GM12878 (cell line): ENCODE measurements at regions not wholly inside any gene's neighbourhood (a gene's known extent, or its start where the extent isn't known, plus 50 kb on each side); places are given as distances from the start of the nearest gene placed in this dataset.

Experiments used
- ATAC-seq: fragments of 200-7000 bp; cut with Tn5 transposase; 3 replicates; pipeline ENCODE4 v1.9.1; 2020; ENCODE audit warnings: mild to moderate bottlenecking, moderate library complexity
- BruUV-seq: library from RNA; stranded (reverse); fragments of 400-500 nt; replicated peaks from 2 replicates; lab custom pipeline; 2021; lab: Mats Ljungman, UMichigan
- CTCF ChIA-PET: fragments of 300-600 bp; sonication (Branson Sonifier 250); formaldehyde crosslinking; extraction: SDS; loops from one replicate; lab custom pipeline; 2021; ENCODE audit warnings: inconsistent platforms; lab: Yijun Ruan, JAX
- POLR2A ChIA-PET: fragments of 350-600 bp; formaldehyde crosslinking; extraction: SDS; loops from one replicate; lab custom pipeline; 2021; ENCODE audit warnings: inconsistent platforms; lab: Charles Lee
- RAD21 ChIA-PET: fragments of 300-600 bp; sonication (Branson Sonifier 250); formaldehyde crosslinking; loops from one replicate; lab custom pipeline; 2023; ENCODE audit warnings: antibody characterized with exemption; ENCODE audit not compliant: unreplicated experiment; lab: Charles Lee
- SMC1A ChIA-PET: fragments of 300-600 bp; sonication (Branson Sonifier 250); formaldehyde crosslinking; loops from one replicate; lab custom pipeline; 2023; ENCODE audit not compliant: unreplicated experiment, uncharacterized antibody; lab: Charles Lee
- DNase-seq: peaks from one replicate; pipeline ENCODE4 v3.0.0-alpha.2; 2011; ENCODE audit warnings: low read depth, low spot score
- FAIRE-seq: peaks from 3 replicates; lab custom pipeline; 2011; peaks lifted over from hg19 to GRCh38; lab: Jason Lieb, UNC
- H2AFZ ChIP-seq: 2 replicates; pipeline ENCODE4 v1.6.0; 2011; ENCODE audit warnings: low read depth, low read length, control low read depth; ENCODE audit not compliant: control insufficient read depth
- H3K27ac ChIP-seq: 2 replicates; pipeline ENCODE4 v1.5.1; 2011; ENCODE audit warnings: control low read depth; ENCODE audit not compliant: control insufficient read depth, insufficient read depth
- H3K27me3 ChIP-seq, 2 experiments: replicated peaks in 1 of 2; 2 replicates each; pipeline versions ENCODE4 v1.6.0 to v1.6.1; 2011; ENCODE audit warnings: low read length in 1 of 2; ENCODE audit not compliant: control insufficient read depth in 2 of 2, insufficient read depth in 2 of 2
- H3K36me3 ChIP-seq, 2 experiments: 2 replicates each; pipeline ENCODE4 v1.5.1; 2011; ENCODE audit warnings: low read length in 1 of 2; ENCODE audit not compliant: control insufficient read depth in 2 of 2, insufficient read depth in 2 of 2
- H3K4me1 ChIP-seq: 2 replicates; pipeline ENCODE4 v1.6.1; 2011; ENCODE audit warnings: mild to moderate bottlenecking, low read length, moderate library complexity, mixed read lengths; ENCODE audit not compliant: control insufficient read depth, insufficient read depth
- H3K4me2 ChIP-seq: 2 replicates; pipeline ENCODE4 v1.6.0; 2011; ENCODE audit warnings: control low read depth; ENCODE audit not compliant: control insufficient read depth, insufficient read depth
- H3K4me3 ChIP-seq: fragments of 200-600 bp; sonication (generic); 2 replicates; pipeline ENCODE4 v1.5.1; 2016
- H3K79me2 ChIP-seq: 2 replicates; pipeline ENCODE4 v1.6.0; 2011; ENCODE audit warnings: low read length; ENCODE audit not compliant: control insufficient read depth, insufficient read depth
- H3K9ac ChIP-seq: 2 replicates; pipeline ENCODE4 v1.8.0; 2011; ENCODE audit warnings: low read length, control low read depth, mixed read lengths; ENCODE audit not compliant: control insufficient read depth, insufficient read depth
- H3K9me3 ChIP-seq: replicated peaks from 3 replicates; pipeline ENCODE4 v1.5.1; 2011; ENCODE audit warnings: mild to moderate bottlenecking, low read length; ENCODE audit not compliant: control insufficient read depth, insufficient read depth
- H4K20me1 ChIP-seq: 2 replicates; pipeline ENCODE4 v1.6.0; 2011; ENCODE audit not compliant: control insufficient read depth, insufficient read depth
- CEBPZ ChIP-seq: fragments of 150-350 bp; IDR thresholded peaks from 2 replicates; pipeline ENCODE4 v1.6.1; 2016; ENCODE audit warnings: low read depth, low read length
- CHD1 ChIP-seq: IDR thresholded peaks from 2 replicates; pipeline ENCODE4 v1.6.1; 2012; ENCODE audit warnings: low read depth, low read length, improper control_type of control experiment
- CHD2 ChIP-seq: IDR thresholded peaks from 2 replicates; pipeline ENCODE4 v1.6.1; 2011; ENCODE audit warnings: low read depth, low read length, improper control_type of control experiment, borderline replicate concordance
- CUX1 ChIP-seq: IDR thresholded peaks from 2 replicates; pipeline ENCODE4 v1.6.1; 2012; ENCODE audit warnings: improper control_type of control experiment, low read depth, low read length; ENCODE audit not compliant: insufficient replicate concordance
- ELK1 ChIP-seq: IDR thresholded peaks from 2 replicates; pipeline ENCODE4 v1.6.1; 2012; ENCODE audit warnings: low read depth, low read length, improper control_type of control experiment
- LARP7 ChIP-seq: fragments of 450-650 bp; IDR thresholded peaks from 2 replicates; pipeline ENCODE4 v1.6.1; 2017; ENCODE audit warnings: mild to moderate bottlenecking
- NR2C1 ChIP-seq: fragments of 450-650 bp; IDR thresholded peaks from 2 replicates; pipeline ENCODE4 v1.6.1; 2017; ENCODE audit warnings: antibody characterized with exemption, mild to moderate bottlenecking, moderate library complexity
- PML ChIP-seq: IDR thresholded peaks from 2 replicates; pipeline ENCODE4 v1.6.1; 2012; ENCODE audit warnings: low read length, inconsistent platforms
- SRF ChIP-seq, 2 experiments: IDR thresholded peaks; 2 replicates each; pipeline ENCODE4 v1.6.1; 2011; ENCODE audit warnings: low read depth in 2 of 2, low read length in 2 of 2, mild to moderate bottlenecking in 1 of 2, moderate library complexity in 1 of 2
- ZNF274 ChIP-seq: IDR thresholded peaks from one replicate; pipeline ENCODE4 v1.8.0; 2011; ENCODE audit not compliant: insufficient read length, insufficient read depth
- WGBS: methylation state at CpG from one replicate; pipeline ENCODE4 v1.1.6; 2016; ENCODE audit warnings: low lambda C conversion rate; ENCODE audit not compliant: insufficient replicate concordance, insufficient coverage; ENCODE audit errors: missing lambda C conversion rate; 5-methylcytosine and 5-hydroxymethylcytosine counted together
- in situ Hi-C: fragments of 300-500 bp; cut with MboI; formaldehyde crosslinking; loops from 9 replicates; pipeline ENCODE4 v1.14.3; 2018; ENCODE audit warnings: mixed read lengths
- intact Hi-C: fragments of 100-400 bp; cut with micrococcal nuclease; formaldehyde crosslinking; loops from one replicate; pipeline ENCODE4 v1.14.2; 2022; ENCODE audit not compliant: unreplicated experiment
- TF ChIP-seq, protein P1 (sequence below): IDR thresholded peaks from 2 replicates; pipeline ENCODE4 v1.6.1; 2011; ENCODE audit warnings: borderline replicate concordance, low read depth, mild to moderate bottlenecking, moderate library complexity, mixed read lengths, low read length; ENCODE audit not compliant: insufficient read depth; ENCODE audit errors: extremely low read length

- no peak overlapping the region for H3K9ac ChIP-seq
- FAIRE-seq (no peak), ATAC-seq (no peak), DNase-seq (no peak)
- no peaks in the 10 kb centered on the region for H3K27me3 ChIP-seq
- ChIA-PET CTCF (no interaction called here), SMC1A (no interaction called here), RAD21 (no interaction called here), POLR2A (no interaction called here)
- intact Hi-C loops = no loop called here
- no peak overlapping the region for H3K27ac ChIP-seq
- H3K4me1 ChIP-seq = no peaks in the 10 kb centered on the region
- BruUV-seq = no TSS peak
- no peak overlapping the region for H2AFZ ChIP-seq
- 61% methylated on average over 3 of the region's 3 CpGs for WGBS
- no peaks in the 10 kb centered on the region for H4K20me1 ChIP-seq
- H3K4me3 ChIP-seq = no peak overlapping the region
- H3K36me3 ChIP-seq = no peaks in the 10 kb centered on the region
- H3K4me2 ChIP-seq = no peak overlapping the region
- no peaks in the 10 kb centered on the region for H3K79me2 ChIP-seq
- in situ Hi-C loops = no loop called here
- no peaks in the 10 kb centered on the region for H3K9me3 ChIP-seq
- TF ChIP-seq LARP7 = no peak
- TF ChIP-seq, protein P1, sequence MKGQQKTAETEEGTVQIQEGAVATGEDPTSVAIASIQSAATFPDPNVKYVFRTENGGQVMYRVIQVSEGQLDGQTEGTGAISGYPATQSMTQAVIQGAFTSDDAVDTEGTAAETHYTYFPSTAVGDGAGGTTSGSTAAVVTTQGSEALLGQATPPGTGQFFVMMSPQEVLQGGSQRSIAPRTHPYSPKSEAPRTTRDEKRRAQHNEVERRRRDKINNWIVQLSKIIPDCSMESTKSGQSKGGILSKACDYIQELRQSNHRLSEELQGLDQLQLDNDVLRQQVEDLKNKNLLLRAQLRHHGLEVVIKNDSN = no peak
- TF ChIP-seq CHD2 = no peak
- TF ChIP-seq CUX1 = no peak
- TF ChIP-seq PML = no peak
- TF ChIP-seq ZNF274 = no peak
- no peak for TF ChIP-seq ELK1
- no peak for TF ChIP-seq NR2C1
- TF ChIP-seq CHD1 = no peak
- no peak for TF ChIP-seq CEBPZ
- TF ChIP-seq SRF (IDR thresholded peaks at IDR 0.05; ENCODE audit: low read depth in 2 of 2, low read length in 2 of 2) = no peak
These were observed 399.0 kb downstream of the PABPC4L start for GRCh38 chr4:133802359-133803140.
